HepG2 (cell line): ENCODE measurements at regions not wholly inside any gene's neighbourhood (a gene's known extent, or its start where the extent isn't known, plus 50 kb on each side); places are given as distances from the start of the nearest gene placed in this dataset.

Experiments used
- CCAR2 ChIP-seq: fragments of 200-400 bp; formaldehyde crosslinking; optimal IDR thresholded peaks from 2 replicates; pipeline ENCODE3; 2018; ENCODE audit warnings: low read depth, mild to moderate bottlenecking, low read length, moderate library complexity
- HDAC2 ChIP-seq: sonication (generic); formaldehyde crosslinking; IDR thresholded peaks from 2 replicates; pipeline ENCODE4 v1.4.0; 2020; ENCODE audit warnings: missing genetic modification reagents
- NRL ChIP-seq: sonication (generic); formaldehyde crosslinking; IDR thresholded peaks from 2 replicates; pipeline ENCODE4 v1.5.0; 2020; ENCODE audit warnings: missing genetic modification reagents, mild to moderate bottlenecking, moderate library complexity, borderline replicate concordance
- ZNF543 ChIP-seq: sonication (generic); formaldehyde crosslinking; IDR thresholded peaks from 2 replicates; pipeline ENCODE4 v1.4.0; 2020; ENCODE audit warnings: mild to moderate bottlenecking, missing genetic modification reagents
- TF ChIP-seq, protein P1 (sequence below): sonication (generic); formaldehyde crosslinking; IDR thresholded peaks from 2 replicates; pipeline ENCODE4 v1.4.0; 2020; ENCODE audit warnings: mild to moderate bottlenecking, missing genetic modification reagents
- TF ChIP-seq, protein P2 (sequence below): sonication (generic); formaldehyde crosslinking; IDR thresholded peaks from 2 replicates; pipeline ENCODE4 v1.5.0; 2020; ENCODE audit warnings: mild to moderate bottlenecking, missing genetic modification reagents, moderate library complexity
- TF ChIP-seq, protein P3 (sequence below): sonication (generic); formaldehyde crosslinking; conservative IDR thresholded peaks from 2 replicates; pipeline ENCODE4 v1.8.1; 2023; ENCODE audit warnings: missing genetic modification reagents
- TF ChIP-seq, protein P4 (sequence below), 2 experiments: sonication (generic) in 1 of 2; formaldehyde crosslinking in 1 of 2; IDR thresholded peaks; 2 replicates each; pipeline versions ENCODE4 v1.5.1 to v1.6.1; 2011 to 2020; ENCODE audit warnings: borderline replicate concordance in 1 of 2, low read depth in 1 of 2, low read length in 1 of 2, mild to moderate bottlenecking in 1 of 2, missing genetic modification reagents in 1 of 2, moderate library complexity in 1 of 2

DNA sequence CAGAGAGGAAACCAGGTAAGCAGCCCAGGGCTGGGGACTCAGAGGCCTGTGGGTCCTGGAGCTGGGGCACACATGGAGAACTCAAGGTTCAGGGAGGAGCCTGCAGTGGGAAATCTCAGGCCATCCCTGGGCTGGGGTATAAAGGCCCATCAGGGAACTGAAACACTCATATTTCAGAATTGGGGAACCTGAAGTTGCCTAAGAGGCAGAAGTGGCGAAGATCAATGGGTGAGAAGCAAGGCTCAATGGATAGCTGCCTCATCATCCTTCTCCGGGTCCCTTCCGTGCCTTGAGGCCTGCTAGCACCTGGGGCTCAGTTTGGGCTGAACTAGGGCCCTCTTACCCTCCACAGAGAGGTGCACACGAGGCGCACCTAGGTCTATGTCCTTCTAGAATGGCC, 747.5 kb upstream of the AMELY start:
- TF ChIP-seq, protein P1, sequence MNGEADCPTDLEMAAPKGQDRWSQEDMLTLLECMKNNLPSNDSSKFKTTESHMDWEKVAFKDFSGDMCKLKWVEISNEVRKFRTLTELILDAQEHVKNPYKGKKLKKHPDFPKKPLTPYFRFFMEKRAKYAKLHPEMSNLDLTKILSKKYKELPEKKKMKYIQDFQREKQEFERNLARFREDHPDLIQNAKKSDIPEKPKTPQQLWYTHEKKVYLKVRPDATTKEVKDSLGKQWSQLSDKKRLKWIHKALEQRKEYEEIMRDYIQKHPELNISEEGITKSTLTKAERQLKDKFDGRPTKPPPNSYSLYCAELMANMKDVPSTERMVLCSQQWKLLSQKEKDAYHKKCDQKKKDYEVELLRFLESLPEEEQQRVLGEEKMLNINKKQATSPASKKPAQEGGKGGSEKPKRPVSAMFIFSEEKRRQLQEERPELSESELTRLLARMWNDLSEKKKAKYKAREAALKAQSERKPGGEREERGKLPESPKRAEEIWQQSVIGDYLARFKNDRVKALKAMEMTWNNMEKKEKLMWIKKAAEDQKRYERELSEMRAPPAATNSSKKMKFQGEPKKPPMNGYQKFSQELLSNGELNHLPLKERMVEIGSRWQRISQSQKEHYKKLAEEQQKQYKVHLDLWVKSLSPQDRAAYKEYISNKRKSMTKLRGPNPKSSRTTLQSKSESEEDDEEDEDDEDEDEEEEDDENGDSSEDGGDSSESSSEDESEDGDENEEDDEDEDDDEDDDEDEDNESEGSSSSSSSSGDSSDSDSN (CRISPR knock-in tag): no peak
- no peak for TF ChIP-seq ZNF543 (CRISPR knock-in tag)
- no peak for TF ChIP-seq HDAC2
- no peak for TF ChIP-seq CCAR2
- TF ChIP-seq, protein P2, sequence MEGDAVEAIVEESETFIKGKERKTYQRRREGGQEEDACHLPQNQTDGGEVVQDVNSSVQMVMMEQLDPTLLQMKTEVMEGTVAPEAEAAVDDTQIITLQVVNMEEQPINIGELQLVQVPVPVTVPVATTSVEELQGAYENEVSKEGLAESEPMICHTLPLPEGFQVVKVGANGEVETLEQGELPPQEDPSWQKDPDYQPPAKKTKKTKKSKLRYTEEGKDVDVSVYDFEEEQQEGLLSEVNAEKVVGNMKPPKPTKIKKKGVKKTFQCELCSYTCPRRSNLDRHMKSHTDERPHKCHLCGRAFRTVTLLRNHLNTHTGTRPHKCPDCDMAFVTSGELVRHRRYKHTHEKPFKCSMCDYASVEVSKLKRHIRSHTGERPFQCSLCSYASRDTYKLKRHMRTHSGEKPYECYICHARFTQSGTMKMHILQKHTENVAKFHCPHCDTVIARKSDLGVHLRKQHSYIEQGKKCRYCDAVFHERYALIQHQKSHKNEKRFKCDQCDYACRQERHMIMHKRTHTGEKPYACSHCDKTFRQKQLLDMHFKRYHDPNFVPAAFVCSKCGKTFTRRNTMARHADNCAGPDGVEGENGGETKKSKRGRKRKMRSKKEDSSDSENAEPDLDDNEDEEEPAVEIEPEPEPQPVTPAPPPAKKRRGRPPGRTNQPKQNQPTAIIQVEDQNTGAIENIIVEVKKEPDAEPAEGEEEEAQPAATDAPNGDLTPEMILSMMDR (CRISPR knock-in tag): no peak
- no peak for TF ChIP-seq NRL (CRISPR knock-in tag)
- TF ChIP-seq, protein P3, sequence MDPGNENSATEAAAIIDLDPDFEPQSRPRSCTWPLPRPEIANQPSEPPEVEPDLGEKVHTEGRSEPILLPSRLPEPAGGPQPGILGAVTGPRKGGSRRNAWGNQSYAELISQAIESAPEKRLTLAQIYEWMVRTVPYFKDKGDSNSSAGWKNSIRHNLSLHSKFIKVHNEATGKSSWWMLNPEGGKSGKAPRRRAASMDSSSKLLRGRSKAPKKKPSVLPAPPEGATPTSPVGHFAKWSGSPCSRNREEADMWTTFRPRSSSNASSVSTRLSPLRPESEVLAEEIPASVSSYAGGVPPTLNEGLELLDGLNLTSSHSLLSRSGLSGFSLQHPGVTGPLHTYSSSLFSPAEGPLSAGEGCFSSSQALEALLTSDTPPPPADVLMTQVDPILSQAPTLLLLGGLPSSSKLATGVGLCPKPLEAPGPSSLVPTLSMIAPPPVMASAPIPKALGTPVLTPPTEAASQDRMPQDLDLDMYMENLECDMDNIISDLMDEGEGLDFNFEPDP (CRISPR knock-in tag): no peak
- TF ChIP-seq, protein P4, sequence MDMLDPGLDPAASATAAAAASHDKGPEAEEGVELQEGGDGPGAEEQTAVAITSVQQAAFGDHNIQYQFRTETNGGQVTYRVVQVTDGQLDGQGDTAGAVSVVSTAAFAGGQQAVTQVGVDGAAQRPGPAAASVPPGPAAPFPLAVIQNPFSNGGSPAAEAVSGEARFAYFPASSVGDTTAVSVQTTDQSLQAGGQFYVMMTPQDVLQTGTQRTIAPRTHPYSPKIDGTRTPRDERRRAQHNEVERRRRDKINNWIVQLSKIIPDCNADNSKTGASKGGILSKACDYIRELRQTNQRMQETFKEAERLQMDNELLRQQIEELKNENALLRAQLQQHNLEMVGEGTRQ (IDR thresholded peaks at IDR 0.05; ENCODE audit: low read depth, low read length): no peak
- TF ChIP-seq, protein P4 (CRISPR knock-in tag; IDR thresholded peaks at IDR 0.05; ENCODE audit: borderline replicate concordance): no peak
